Keratinocyte (primary cell): ENCODE measurements at regions not wholly inside any gene's neighbourhood (a gene's known extent, or its start where the extent isn't known, plus 50 kb on each side); places are given as distances from the start of the nearest gene placed in this dataset.

ENCODE experiments used
- DNase-seq: peaks from one replicate; pipeline ENCODE4 v3.0.0-alpha.2; 2011; ENCODE audit warnings: low read depth, missing footprints, low spot score
- FAIRE-seq: peaks from 2 replicates; lab custom pipeline; 2011; peaks lifted over from hg19 to GRCh38; lab: Jason Lieb, UNC
- H2AFZ ChIP-seq: 2 replicates; pipeline ENCODE4 v1.6.0; 2012; ENCODE audit warnings: low read length, control low read depth, inconsistent platforms; ENCODE audit not compliant: control insufficient read depth
- H3K27ac ChIP-seq: 2 replicates; pipeline ENCODE4 v1.5.1; 2011; ENCODE audit warnings: low read length; ENCODE audit not compliant: control insufficient read depth, insufficient read depth
- H3K27me3 ChIP-seq: 3 replicates; pipeline ENCODE4 v1.6.0; 2011; ENCODE audit warnings: low read length; ENCODE audit not compliant: control insufficient read depth, insufficient read depth; ENCODE audit errors: extremely low read depth
- H3K36me3 ChIP-seq, 2 experiments: 2 replicates in 1 of 2; 3 replicates in 1 of 2; pipeline ENCODE4 v1.5.1; 2011; ENCODE audit warnings: low read length in 2 of 2, mild to moderate bottlenecking in 1 of 2; ENCODE audit not compliant: control insufficient read depth in 2 of 2, insufficient read depth in 2 of 2; ENCODE audit errors: extremely low read depth in 1 of 2
- H3K4me1 ChIP-seq: 3 replicates; pipeline ENCODE4 v1.5.1; 2011; ENCODE audit warnings: low read length; ENCODE audit not compliant: control insufficient read depth, insufficient read depth; ENCODE audit errors: extremely low read depth
- H3K4me2 ChIP-seq: 3 replicates; pipeline ENCODE4 v1.6.0; 2011; ENCODE audit warnings: low read depth, low read length; ENCODE audit not compliant: control insufficient read depth, insufficient read depth; ENCODE audit errors: extremely low read depth
- H3K4me3 ChIP-seq, 3 experiments: fragments of 200-600 bp in 1 of 3; sonication (generic) in 1 of 3; 2 replicates in 2 of 3; 3 replicates in 1 of 3; pipeline ENCODE4 v1.5.1; 2011 to 2016; ENCODE audit warnings: low read length in 3 of 3, mild to moderate bottlenecking in 3 of 3, control low read depth in 2 of 3, inconsistent platforms in 1 of 3, low read depth in 1 of 3, mixed read lengths in 1 of 3, mixed run types in 1 of 3, moderate library complexity in 1 of 3; ENCODE audit not compliant: control insufficient read depth in 2 of 3, insufficient read depth in 2 of 3; ENCODE audit errors: extremely low read depth in 1 of 3
- H3K79me2 ChIP-seq: 2 replicates; pipeline ENCODE4 v1.6.0; 2012; ENCODE audit warnings: low read length; ENCODE audit not compliant: control insufficient read depth, insufficient read depth
- H3K9ac ChIP-seq: 3 replicates; pipeline ENCODE4 v1.6.0; 2011; ENCODE audit warnings: low read length; ENCODE audit not compliant: control insufficient read depth, insufficient read depth; ENCODE audit errors: extremely low read depth
- H3K9me1 ChIP-seq: 3 replicates; pipeline ENCODE4 v1.6.0; 2011; ENCODE audit warnings: low read length; ENCODE audit not compliant: control insufficient read depth, insufficient read depth; ENCODE audit errors: extremely low read depth
- H3K9me3 ChIP-seq: 2 replicates; pipeline ENCODE4 v1.5.1; 2012; ENCODE audit warnings: low read depth, low read length; ENCODE audit not compliant: control insufficient read depth
- H4K20me1 ChIP-seq: 3 replicates; pipeline ENCODE4 v1.6.0; 2011; ENCODE audit warnings: low read length; ENCODE audit not compliant: control insufficient read depth, insufficient read depth; ENCODE audit errors: extremely low read depth
- EZH2 ChIP-seq: IDR thresholded peaks from one replicate; pipeline ENCODE4 v1.6.1; 2012; ENCODE audit warnings: inconsistent platforms, mild to moderate bottlenecking, low read length, moderate library complexity
- dilution Hi-C: fragments of 300-500 bp; cut with MboI; formaldehyde crosslinking; loops from one replicate; pipeline ENCODE4 v1.7.0; 2020; ENCODE audit warnings: low sequenced_read_pairs; ENCODE audit not compliant: extremely low pct_ligation_motif_present
- TF ChIP-seq, protein P1 (sequence below), 3 experiments: IDR thresholded peaks in 1 of 3; conservative IDR thresholded peaks in 1 of 3; optimal IDR thresholded peaks in 1 of 3; 2 replicates in 2 of 3; 3 replicates in 1 of 3; pipeline versions ENCODE3 to v1.5.1; 2011; ENCODE audit warnings: low read length in 3 of 3, mild to moderate bottlenecking in 3 of 3, moderate library complexity in 2 of 3, control low read depth in 1 of 3, inconsistent platforms in 1 of 3; ENCODE audit not compliant: insufficient read depth in 2 of 3; ENCODE audit errors: extremely low read depth in 1 of 3

DNA sequence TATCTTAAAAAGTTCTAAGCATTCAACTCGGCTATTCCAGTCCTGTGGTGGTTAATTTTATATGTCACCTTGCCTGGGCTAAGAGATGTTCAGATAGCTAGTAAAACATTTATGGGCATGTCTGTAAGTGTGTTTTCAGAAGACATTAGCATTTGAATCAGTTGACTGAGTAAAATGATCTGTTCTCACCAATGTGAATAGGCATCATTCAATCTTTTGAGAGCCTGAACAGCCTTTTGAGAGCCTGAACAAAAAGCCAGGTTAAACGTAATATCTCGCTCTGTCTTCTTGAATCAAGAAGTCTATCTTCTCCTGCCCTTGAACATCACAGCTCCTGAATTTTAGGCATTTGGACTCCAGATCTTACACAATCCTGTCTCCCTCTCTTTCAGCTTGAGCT is 1266.1 kb downstream of the LRFN5 start:
- Histone ChIP-seq H3K9me1 (no peaks in the 10 kb centered on the region), H3K79me2 (no peaks in the 10 kb centered on the region), H3K9ac (no peak overlapping the region), H3K36me3 (no peaks in the 10 kb centered on the region), H3K4me1 (no peaks in the 10 kb centered on the region), H3K4me2 (no peak overlapping the region), H2AFZ (no peak overlapping the region), H3K4me3 (no peak overlapping the region), H3K9me3 (no peaks in the 10 kb centered on the region), H4K20me1 (no peaks in the 10 kb centered on the region), H3K27me3 (no peaks in the 10 kb centered on the region), H3K27ac (no peak overlapping the region)
- FAIRE-seq (no peak), DNase-seq (no peak)
- TF ChIP-seq EZH2: no peak
- TF ChIP-seq, protein P1, sequence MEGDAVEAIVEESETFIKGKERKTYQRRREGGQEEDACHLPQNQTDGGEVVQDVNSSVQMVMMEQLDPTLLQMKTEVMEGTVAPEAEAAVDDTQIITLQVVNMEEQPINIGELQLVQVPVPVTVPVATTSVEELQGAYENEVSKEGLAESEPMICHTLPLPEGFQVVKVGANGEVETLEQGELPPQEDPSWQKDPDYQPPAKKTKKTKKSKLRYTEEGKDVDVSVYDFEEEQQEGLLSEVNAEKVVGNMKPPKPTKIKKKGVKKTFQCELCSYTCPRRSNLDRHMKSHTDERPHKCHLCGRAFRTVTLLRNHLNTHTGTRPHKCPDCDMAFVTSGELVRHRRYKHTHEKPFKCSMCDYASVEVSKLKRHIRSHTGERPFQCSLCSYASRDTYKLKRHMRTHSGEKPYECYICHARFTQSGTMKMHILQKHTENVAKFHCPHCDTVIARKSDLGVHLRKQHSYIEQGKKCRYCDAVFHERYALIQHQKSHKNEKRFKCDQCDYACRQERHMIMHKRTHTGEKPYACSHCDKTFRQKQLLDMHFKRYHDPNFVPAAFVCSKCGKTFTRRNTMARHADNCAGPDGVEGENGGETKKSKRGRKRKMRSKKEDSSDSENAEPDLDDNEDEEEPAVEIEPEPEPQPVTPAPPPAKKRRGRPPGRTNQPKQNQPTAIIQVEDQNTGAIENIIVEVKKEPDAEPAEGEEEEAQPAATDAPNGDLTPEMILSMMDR (optimal IDR thresholded peaks at IDR 0.05 in 1 of 3, IDR thresholded peaks at IDR 0.05 in 1 of 3, conservative IDR thresholded peaks at IDR 0.05 in 1 of 3; ENCODE audit: extremely low read depth in 1 of 3, insufficient read depth in 2 of 3, low read length in 3 of 3): no peak
- dilution Hi-C loops: no loop called here

DNA sequence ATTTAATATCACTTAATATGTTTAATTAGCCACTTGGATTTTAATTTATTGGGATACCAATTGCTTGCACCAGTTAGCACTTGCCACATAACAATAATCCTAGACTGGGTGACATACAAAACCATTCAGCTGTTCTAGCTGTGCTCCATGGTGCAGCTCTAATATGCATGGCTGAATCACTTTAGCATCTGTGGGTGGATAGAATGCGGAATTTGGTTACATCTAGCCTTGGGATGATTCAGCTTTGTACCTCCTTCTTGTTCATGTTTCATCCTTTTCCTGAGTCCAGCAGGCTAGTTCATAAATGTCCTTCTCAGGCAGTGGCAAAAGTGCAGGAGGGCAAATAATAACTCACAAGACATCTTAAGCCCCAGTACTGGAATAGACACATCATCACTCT is 1263.0 kb downstream of the LRFN5 start:
- no peaks in the 10 kb centered on the region for H3K36me3 ChIP-seq
- H2AFZ ChIP-seq: no peak overlapping the region
- H4K20me1 ChIP-seq: no peaks in the 10 kb centered on the region
- H3K27me3 ChIP-seq: no peaks in the 10 kb centered on the region
- FAIRE-seq (no peak), DNase-seq (no peak)
- H3K4me2 ChIP-seq: no peak overlapping the region
- no peak overlapping the region for H3K27ac ChIP-seq
- H3K9me1 ChIP-seq: no peaks in the 10 kb centered on the region
- H3K9me3 ChIP-seq: no peaks in the 10 kb centered on the region
- no peak overlapping the region for H3K9ac ChIP-seq
- no peak for TF ChIP-seq EZH2
- TF ChIP-seq, protein P1 (optimal IDR thresholded peaks at IDR 0.05 in 1 of 3, IDR thresholded peaks at IDR 0.05 in 1 of 3, conservative IDR thresholded peaks at IDR 0.05 in 1 of 3; ENCODE audit: extremely low read depth in 1 of 3, insufficient read depth in 2 of 3, low read length in 3 of 3): no peak
- H3K4me3 ChIP-seq: no peak overlapping the region
- H3K79me2 ChIP-seq: no peaks in the 10 kb centered on the region
- H3K4me1 ChIP-seq: no peaks in the 10 kb centered on the region
- dilution Hi-C loops: no loop called here
